ENCODE measurements at regions not wholly inside any gene's neighbourhood (a gene's known extent, or its start where the extent isn't known, plus 50 kb on each side); places are given as distances from the start of the nearest gene placed in this dataset.
A peak's percentile ranks its signal among the peaks of the same experiment; 100 is the strongest.

- H3K36me3 ChIP-seq (ENCODE audit: control insufficient read depth, insufficient read depth, low read length), result no peaks in the 10 kb centered on the region
- no peaks in the 10 kb centered on the region for H4K20me1 ChIP-seq (ENCODE audit: insufficient read depth, low read length)
- peak overlapping the region; percentile 84 for H3K23ac ChIP-seq (ENCODE audit: low read depth, low read length)
- H3K4ac ChIP-seq (ENCODE audit: low read depth, low read length), result peak overlapping the region; percentile 91
- CTCF ChIA-PET, result interaction anchor here (0.8 to 3.9 kb wide), 5 partner anchors 10 to 46 kb away, joined by 3 to 16 read pairs (median 3); no protein-coding TSS in a partner anchor
- H2AFZ ChIP-seq (replicated peaks; ENCODE audit: low read length, poor library complexity), result peak overlapping the region; percentile 68
- H3K18ac ChIP-seq (ENCODE audit: low read depth, low read length), result peak overlapping the region; percentile 66; the same call in 1 of the 2 replicates
- no TSS peak for BruUV-seq (replicated peaks)
- POLR2A ChIA-PET (ENCODE audit: unreplicated experiment), result no interaction called here
- H3K79me1 ChIP-seq (ENCODE audit: low read depth in 1 of 2, low read length in 2 of 2), result no peaks in the 10 kb centered on the region
- H4K5ac ChIP-seq (ENCODE audit: low read depth, low read length), result peak overlapping the region; percentile 52; the same call in 1 of the 2 replicates
- dilution Hi-C loops (cut with HindIII; ENCODE audit: low sequenced_read_pairs, unreplicated experiment), result no loop called here
- peak overlapping the region; percentile 99 for H2BK120ac ChIP-seq (ENCODE audit: low read depth, low read length)
- in situ Hi-C loops (cut with MboI; ENCODE audit: low sequenced_read_pairs), result no loop called here
- no peak overlapping the region for H3K4me3 ChIP-seq (ENCODE audit: insufficient read depth, low read depth, low read length)
- intact Hi-C loops (cut with micrococcal nuclease), result no loop called here
- no peak for ATAC-seq (ENCODE audit: low read depth)
- H3K56ac ChIP-seq (ENCODE audit: extremely low read depth, insufficient read depth, low read length), result peak overlapping the region; percentile 46; the same call in 1 of the 2 replicates
- H2AK9ac ChIP-seq (replicated peaks; ENCODE audit: low read depth, low read length, poor library complexity), result peak overlapping the region; percentile 57
- H2BK20ac ChIP-seq (ENCODE audit: low read depth, low read length), result peak overlapping the region; percentile 98
- no peak for DNase-seq
- peak overlapping the region; percentile 79 for H4K91ac ChIP-seq (ENCODE audit: insufficient read depth, low read depth, low read length)
- H3K9me3 ChIP-seq (ENCODE audit: control insufficient read depth, insufficient read depth, low read length), result 0 out of 2 replicates have a peak, but pooled peaks cover 2% of the 10 kb centered on the region
- peaks cover 14% of the 10 kb centered on the region for H3K4me1 ChIP-seq (ENCODE audit: control insufficient read depth, insufficient read depth, low read length)
- H4K8ac ChIP-seq (ENCODE audit: low read depth in 2 of 2, low read length in 2 of 2), result peak overlapping the region; percentile 71 to 85; a peak in 3 of 4 replicates
- peak overlapping the region; percentile 72 for H3K14ac ChIP-seq (replicated peaks; ENCODE audit: low read depth, low read length)
- peak overlapping the region; percentile 89 for H2AK5ac ChIP-seq (ENCODE audit: low read depth, low read length)
- H2BK5ac ChIP-seq (ENCODE audit: low read depth, low read length, poor library complexity, severe bottlenecking), result peak overlapping the region; percentile 78
- peak overlapping the region; percentile 79; the same call in 2 of the 3 replicates for H2BK15ac ChIP-seq (ENCODE audit: low read depth, low read length)
- H3K27me3 ChIP-seq (ENCODE audit: control insufficient read depth, insufficient read depth, low read length), result no peaks in the 10 kb centered on the region
- H3K4me2 ChIP-seq (ENCODE audit: low read depth, low read length), result no peak overlapping the region
- H3K27ac ChIP-seq (ENCODE audit: insufficient read depth, low read length), result no peak overlapping the region
- peaks cover 22% of the 10 kb centered on the region for H3K9me1 ChIP-seq (ENCODE audit: insufficient read depth, low read length)
- TF ChIP-seq CEBPB (IDR thresholded peaks at IDR 0.05; ENCODE audit: low read depth, low read length), result no peak
- no peak for TF ChIP-seq USF2 (IDR thresholded peaks at IDR 0.05; ENCODE audit: low read depth, low read length)
- no peak for TF ChIP-seq BHLHE40 (IDR thresholded peaks at IDR 0.05; ENCODE audit: low read depth, low read length)
- no peak for TF ChIP-seq RCOR1 (IDR thresholded peaks at IDR 0.05; ENCODE audit: insufficient replicate concordance, low read length)
- no peak for TF ChIP-seq FOS (IDR thresholded peaks at IDR 0.05; ENCODE audit: low read depth, low read length)
- no peak overlapping the region for H3K9ac ChIP-seq (ENCODE audit: low read depth, low read length)
- 100% methylated on average over 1 of the region's 8 CpGs; no CpG with 5 or more reads in 1 of the 2 experiments for WGBS, 2 experiments (ENCODE audit: extremely low coverage in 2 of 2, insufficient read length in 1 of 2)
Observed at GRCh38 chr7:142438923-142439515, 181.2 kb upstream of the PRSS58 start.
